ENCODE measurements at regions not wholly inside any gene's neighbourhood (a gene's known extent, or its start where the extent isn't known, plus 50 kb on each side); places are given as distances from the start of the nearest gene placed in this dataset.

- CTCF ChIA-PET (ENCODE audit: partially characterized antibody): no interaction called here
- no peaks in the 10 kb centered on the region for H3K23me2 ChIP-seq (ENCODE audit: low read depth, low read length)
- no peak for FAIRE-seq
These were observed 150.3 kb upstream of the KCNJ18 start for GRCh38 chr17:21542070-21542469.

More at GRCh38 chr17:21542070-21542469, 150.3 kb upstream of the KCNJ18 start:
- H3K79me1 ChIP-seq (ENCODE audit: low read depth, low read length): no peaks in the 10 kb centered on the region
- H3K9ac ChIP-seq (replicated peaks in 1 of 4; ENCODE audit: extremely low read depth in 1 of 4, low read depth in 3 of 4, low read length in 3 of 4): no peak overlapping the region
- H3K27ac ChIP-seq (ENCODE audit: low read depth, low read length): no peak overlapping the region
- no peak overlapping the region for H2BK15ac ChIP-seq (ENCODE audit: low read length)
- H4K8ac ChIP-seq (ENCODE audit: extremely low read depth, insufficient read depth, low read length): no peak overlapping the region
- no peaks in the 10 kb centered on the region for H4K20me1 ChIP-seq (replicated peaks in 1 of 2; ENCODE audit: control insufficient read depth in 1 of 2, insufficient read depth in 2 of 2, low read length in 2 of 2)
- H3K18ac ChIP-seq (ENCODE audit: extremely low read depth, low read length): no peak overlapping the region
- POLR2A ChIA-PET (ENCODE audit: partially characterized antibody): no interaction called here
- no peak overlapping the region for H2BK120ac ChIP-seq (replicated peaks; ENCODE audit: low read depth, low read length)
- no peak overlapping the region for H3K14ac ChIP-seq (ENCODE audit: insufficient read length)
- no peak overlapping the region for H2BK12ac ChIP-seq (ENCODE audit: low read depth, low read length)
- H4K5ac ChIP-seq (ENCODE audit: insufficient read length, low read depth, low read length): no peak overlapping the region
- TF ChIP-seq CHD2 (IDR thresholded peaks at IDR 0.05; ENCODE audit: low read length) (no peak), EGR1 (IDR thresholded peaks at IDR 0.05; ENCODE audit: borderline replicate concordance, low read depth, low read length) (no peak), POLR2AphosphoS5 (IDR thresholded peaks at IDR 0.05; ENCODE audit: low read depth, low read length) (no peak), SRF (IDR thresholded peaks at IDR 0.05; ENCODE audit: low read depth, low read length) (no peak), CHD1 (IDR thresholded peaks at IDR 0.05; ENCODE audit: low read depth, low read length) (no peak), RAD21 (IDR thresholded peaks at IDR 0.05 in 1 of 2, conservative IDR thresholded peaks at IDR 0.05 in 1 of 2; ENCODE audit: low read depth in 2 of 2, low read length in 2 of 2) (no peak), RNF2 (IDR thresholded peaks at IDR 0.05; ENCODE audit: borderline replicate concordance, low read depth, low read length, missing control alignments, poor library complexity, severe bottlenecking) (no peak), CBX5 (IDR thresholded peaks at IDR 0.05; ENCODE audit: low read depth, low read length) (no peak), JUND (IDR thresholded peaks at IDR 0.05; ENCODE audit: low read length) (no peak), CBX8 (IDR thresholded peaks at IDR 0.05; ENCODE audit: borderline replicate concordance, low read depth, low read length) (no peak)
- no peak overlapping the region for H3K4me2 ChIP-seq (ENCODE audit: insufficient read depth in 1 of 2, low read depth in 2 of 2, low read length in 2 of 2)
- no peak overlapping the region for H2AK5ac ChIP-seq (ENCODE audit: low read depth, low read length)
- H3K56ac ChIP-seq (replicated peaks; ENCODE audit: insufficient read length, low read depth, low read length): no peak overlapping the region
- no peaks in the 10 kb centered on the region for H3K27me3 ChIP-seq (replicated peaks in 1 of 4; ENCODE audit: control insufficient read depth in 3 of 4, extremely low read depth in 1 of 4, insufficient read depth in 3 of 4, low read length in 3 of 4)
- H4K91ac ChIP-seq (replicated peaks; ENCODE audit: insufficient read length, low read length): no peak overlapping the region
- no peak overlapping the region for H2AFZ ChIP-seq (ENCODE audit: low read length)
- H2BK5ac ChIP-seq (ENCODE audit: low read depth, low read length): no peak overlapping the region
- H3K23ac ChIP-seq (ENCODE audit: insufficient read length): no peak overlapping the region
- H3K4ac ChIP-seq (replicated peaks; ENCODE audit: insufficient read length, low read depth, low read length): no peak overlapping the region
- no peak overlapping the region for H2BK20ac ChIP-seq (ENCODE audit: low read length)
- no peaks in the 10 kb centered on the region for H3K79me2 ChIP-seq (ENCODE audit: control insufficient read depth in 1 of 2, insufficient read depth in 2 of 2, low read length in 2 of 2)
- H3K9me3 ChIP-seq (ENCODE audit: insufficient read depth in 2 of 2, low read depth in 1 of 2, low read length in 1 of 2): peaks cover 58 to 61% of the 10 kb centered on the region in 2 experiments
- no peak overlapping the region for H3K4me3 ChIP-seq (ENCODE audit: extremely low read depth in 1 of 4, insufficient read depth in 2 of 4, low read depth in 3 of 4, low read length in 4 of 4)
- no peak for DNase-seq (ENCODE audit: low read depth in 1 of 2, low spot score in 2 of 2)
- no peaks in the 10 kb centered on the region for H3K4me1 ChIP-seq (replicated peaks in 1 of 4; ENCODE audit: control insufficient read depth in 3 of 4, insufficient read depth in 4 of 4, low read length in 3 of 4)
- 97% methylated on average over 2 of the region's 2 CpGs; no CpG with 5 or more reads in 1 of the 2 experiments for WGBS, 2 experiments (ENCODE audit: extremely low coverage in 1 of 2, insufficient coverage in 1 of 2, insufficient read length in 1 of 2, insufficient replicate concordance in 2 of 2, low coverage in 1 of 2, low lambda C conversion rate in 2 of 2, missing lambda C conversion rate in 1 of 2)
- no peaks in the 10 kb centered on the region for H3K36me3 ChIP-seq (ENCODE audit: control insufficient read depth in 2 of 4, insufficient read depth in 4 of 4, low read length in 3 of 4)
